ENCODE measurements at regions not wholly inside any gene's neighbourhood (a gene's known extent, or its start where the extent isn't known, plus 50 kb on each side); places are given as distances from the start of the nearest gene placed in this dataset.

DNA sequence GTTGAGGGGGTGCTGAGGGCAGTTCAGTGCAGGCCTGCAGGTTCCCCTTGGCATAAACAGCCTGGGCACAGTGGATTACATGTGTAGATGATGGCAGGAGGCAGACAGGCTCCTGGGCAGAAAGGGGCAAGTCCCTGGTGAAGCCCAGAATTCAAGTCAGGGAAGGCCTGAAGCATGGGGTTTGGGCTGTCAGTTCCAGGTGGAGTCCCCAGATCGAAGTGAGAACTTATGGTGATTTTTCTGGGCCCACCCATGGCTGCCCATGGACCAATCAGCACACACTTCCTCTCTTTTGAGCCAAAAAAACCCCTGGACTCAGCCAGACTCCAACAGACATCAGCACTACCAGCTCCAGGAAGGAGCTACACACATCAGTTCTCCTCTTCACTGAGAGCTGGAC lies 529.1 kb downstream of the PPARGC1A start:
- CTCF ChIA-PET: interaction anchor here (0.6 kb wide), 1 partner anchor 29 kb away, joined by 3 read pairs; no protein-coding TSS in a partner anchor
- dilution Hi-C loops (cut with HindIII; ENCODE audit: low sequenced_read_pairs, unreplicated experiment): no loop called here
- H2BK15ac ChIP-seq (ENCODE audit: low read depth, low read length): no peak overlapping the region
- no peak overlapping the region for H4K91ac ChIP-seq (ENCODE audit: insufficient read depth, low read depth, low read length)
- no peak for ATAC-seq (ENCODE audit: low read depth)
- no peaks in the 10 kb centered on the region for H3K79me1 ChIP-seq (ENCODE audit: low read depth in 1 of 2, low read length in 2 of 2)
- no peak overlapping the region for H3K56ac ChIP-seq (ENCODE audit: extremely low read depth, insufficient read depth, low read length)
- H3K4me2 ChIP-seq (ENCODE audit: low read depth, low read length): no peak overlapping the region
- H3K14ac ChIP-seq (replicated peaks; ENCODE audit: low read depth, low read length): no peak overlapping the region
- no peak overlapping the region for H4K5ac ChIP-seq (ENCODE audit: low read depth, low read length)
- H2AK9ac ChIP-seq (replicated peaks; ENCODE audit: low read depth, low read length, poor library complexity): no peak overlapping the region
- no peak overlapping the region for H3K27ac ChIP-seq (ENCODE audit: insufficient read depth, low read length)
- no peak for TF ChIP-seq RAD21 (IDR thresholded peaks at IDR 0.05; ENCODE audit: low read length)
- TF ChIP-seq RCOR1 (IDR thresholded peaks at IDR 0.05; ENCODE audit: insufficient replicate concordance, low read length): no peak
- TF ChIP-seq NFE2L2 (IDR thresholded peaks at IDR 0.05; ENCODE audit: low read depth, low read length): no peak
- no peak for TF ChIP-seq MXI1 (IDR thresholded peaks at IDR 0.05; ENCODE audit: borderline replicate concordance, low read depth, low read length)
- TF ChIP-seq, protein P1, sequence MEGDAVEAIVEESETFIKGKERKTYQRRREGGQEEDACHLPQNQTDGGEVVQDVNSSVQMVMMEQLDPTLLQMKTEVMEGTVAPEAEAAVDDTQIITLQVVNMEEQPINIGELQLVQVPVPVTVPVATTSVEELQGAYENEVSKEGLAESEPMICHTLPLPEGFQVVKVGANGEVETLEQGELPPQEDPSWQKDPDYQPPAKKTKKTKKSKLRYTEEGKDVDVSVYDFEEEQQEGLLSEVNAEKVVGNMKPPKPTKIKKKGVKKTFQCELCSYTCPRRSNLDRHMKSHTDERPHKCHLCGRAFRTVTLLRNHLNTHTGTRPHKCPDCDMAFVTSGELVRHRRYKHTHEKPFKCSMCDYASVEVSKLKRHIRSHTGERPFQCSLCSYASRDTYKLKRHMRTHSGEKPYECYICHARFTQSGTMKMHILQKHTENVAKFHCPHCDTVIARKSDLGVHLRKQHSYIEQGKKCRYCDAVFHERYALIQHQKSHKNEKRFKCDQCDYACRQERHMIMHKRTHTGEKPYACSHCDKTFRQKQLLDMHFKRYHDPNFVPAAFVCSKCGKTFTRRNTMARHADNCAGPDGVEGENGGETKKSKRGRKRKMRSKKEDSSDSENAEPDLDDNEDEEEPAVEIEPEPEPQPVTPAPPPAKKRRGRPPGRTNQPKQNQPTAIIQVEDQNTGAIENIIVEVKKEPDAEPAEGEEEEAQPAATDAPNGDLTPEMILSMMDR (conservative IDR thresholded peaks at IDR 0.05; ENCODE audit: low read depth, low read length): no peak
- TF ChIP-seq, protein P2, sequence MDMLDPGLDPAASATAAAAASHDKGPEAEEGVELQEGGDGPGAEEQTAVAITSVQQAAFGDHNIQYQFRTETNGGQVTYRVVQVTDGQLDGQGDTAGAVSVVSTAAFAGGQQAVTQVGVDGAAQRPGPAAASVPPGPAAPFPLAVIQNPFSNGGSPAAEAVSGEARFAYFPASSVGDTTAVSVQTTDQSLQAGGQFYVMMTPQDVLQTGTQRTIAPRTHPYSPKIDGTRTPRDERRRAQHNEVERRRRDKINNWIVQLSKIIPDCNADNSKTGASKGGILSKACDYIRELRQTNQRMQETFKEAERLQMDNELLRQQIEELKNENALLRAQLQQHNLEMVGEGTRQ (IDR thresholded peaks at IDR 0.05; ENCODE audit: low read depth, low read length): no peak
- TF ChIP-seq, protein P3, sequence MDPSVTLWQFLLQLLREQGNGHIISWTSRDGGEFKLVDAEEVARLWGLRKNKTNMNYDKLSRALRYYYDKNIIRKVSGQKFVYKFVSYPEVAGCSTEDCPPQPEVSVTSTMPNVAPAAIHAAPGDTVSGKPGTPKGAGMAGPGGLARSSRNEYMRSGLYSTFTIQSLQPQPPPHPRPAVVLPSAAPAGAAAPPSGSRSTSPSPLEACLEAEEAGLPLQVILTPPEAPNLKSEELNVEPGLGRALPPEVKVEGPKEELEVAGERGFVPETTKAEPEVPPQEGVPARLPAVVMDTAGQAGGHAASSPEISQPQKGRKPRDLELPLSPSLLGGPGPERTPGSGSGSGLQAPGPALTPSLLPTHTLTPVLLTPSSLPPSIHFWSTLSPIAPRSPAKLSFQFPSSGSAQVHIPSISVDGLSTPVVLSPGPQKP (IDR thresholded peaks at IDR 0.05; ENCODE audit: borderline replicate concordance, low read depth, low read length): no peak
- no peak for TF ChIP-seq FOS (IDR thresholded peaks at IDR 0.05; ENCODE audit: low read depth, low read length)
- TF ChIP-seq MAZ (IDR thresholded peaks at IDR 0.05; ENCODE audit: borderline replicate concordance, low read depth, low read length): no peak
- TF ChIP-seq CEBPB (IDR thresholded peaks at IDR 0.05; ENCODE audit: low read depth, low read length): no peak
- TF ChIP-seq POLR2A (IDR thresholded peaks at IDR 0.05; ENCODE audit: low read depth, low read length): no peak
- no peak for TF ChIP-seq MAFK (IDR thresholded peaks at IDR 0.05; ENCODE audit: low read depth, low read length)
- no peak for DNase-seq
- intact Hi-C loops (cut with micrococcal nuclease): no loop called here
- H4K20me1 ChIP-seq (ENCODE audit: insufficient read depth, low read length): no peaks in the 10 kb centered on the region
- H3K4ac ChIP-seq (ENCODE audit: low read depth, low read length): no peak overlapping the region
- peaks cover 2% of the 10 kb centered on the region; the same call in 1 of the 2 replicates for H3K9me3 ChIP-seq (ENCODE audit: control insufficient read depth, insufficient read depth, low read length)
- H2AFZ ChIP-seq (replicated peaks; ENCODE audit: low read length, poor library complexity): no peak overlapping the region
- BruUV-seq (replicated peaks): no TSS peak
- H3K9me1 ChIP-seq (ENCODE audit: insufficient read depth, low read length): no peaks in the 10 kb centered on the region
- H3K27me3 ChIP-seq (ENCODE audit: control insufficient read depth, insufficient read depth, low read length): no peaks in the 10 kb centered on the region
- H3K18ac ChIP-seq (ENCODE audit: low read depth, low read length): no peak overlapping the region
- H2BK5ac ChIP-seq (ENCODE audit: low read depth, low read length, poor library complexity, severe bottlenecking): no peak overlapping the region
- POLR2A ChIA-PET (ENCODE audit: unreplicated experiment): no interaction called here
- H3K9ac ChIP-seq (ENCODE audit: low read depth, low read length): no peak overlapping the region
- in situ Hi-C loops (cut with MboI; ENCODE audit: low sequenced_read_pairs): no loop called here
- H3K4me3 ChIP-seq (ENCODE audit: insufficient read depth, low read depth, low read length): no peak overlapping the region
- H3K4me1 ChIP-seq (ENCODE audit: control insufficient read depth, insufficient read depth, low read length): no peaks in the 10 kb centered on the region
- no peak overlapping the region for H2BK20ac ChIP-seq (ENCODE audit: low read depth, low read length)
- H3K23ac ChIP-seq (ENCODE audit: low read depth, low read length): no peak overlapping the region
- H2AK5ac ChIP-seq (ENCODE audit: low read depth, low read length): no peak overlapping the region
- no peak overlapping the region for H4K8ac ChIP-seq (ENCODE audit: low read depth in 2 of 2, low read length in 2 of 2)
- no peaks in the 10 kb centered on the region for H3K36me3 ChIP-seq (ENCODE audit: control insufficient read depth, insufficient read depth, low read length)
- WGBS, 2 experiments (ENCODE audit: extremely low coverage in 2 of 2, insufficient read length in 1 of 2): no CpG with 5 or more reads among the region's 1 CpG
- H2BK120ac ChIP-seq (ENCODE audit: low read depth, low read length): no peak overlapping the region
